K562 (cell line): ENCODE measurements at regions not wholly inside any gene's neighbourhood (a gene's known extent, or its start where the extent isn't known, plus 50 kb on each side); places are given as distances from the start of the nearest gene placed in this dataset.

Source experiments
- ATAC-seq: fragments of 200-7000 bp; cut with Tn5 transposase; 3 replicates; pipeline ENCODE4 v1.9.1; 2020; ENCODE audit warnings: moderate library complexity
- BruUV-seq: library from RNA; stranded (reverse); fragments of 400-500 nt; replicated peaks from 2 replicates; lab custom pipeline; 2021; lab: Mats Ljungman, UMichigan
- CTCF ChIA-PET: fragments of 300-600 bp; formaldehyde crosslinking; extraction: SDS; loops from one replicate; lab custom pipeline; 2021; ENCODE audit warnings: low intra/inter-chr PET ratio; lab: Yijun Ruan, JAX
- POLR2A ChIA-PET: fragments of 300-600, 350-650 bp; sonication (Branson Sonifier 250); formaldehyde crosslinking; extraction: SDS; loops from one replicate; lab custom pipeline; 2021; ENCODE audit warnings: antibody characterized with exemption, inconsistent platforms; lab: Yijun Ruan, JAX
- DNase-seq, 4 experiments: peaks; one replicate each; pipeline versions ENCODE4 v3.0.0 to v3.0.0-alpha.2; 2011 to 2018; ENCODE audit warnings: low spot score in 3 of 4, mixed read lengths in 3 of 4; ENCODE audit errors: extremely low read depth in 1 of 4
- FAIRE-seq: peaks from 2 replicates; lab custom pipeline; 2011; peaks lifted over from hg19 to GRCh38; lab: Jason Lieb, UNC
- H2AFZ ChIP-seq: 2 replicates; pipeline ENCODE4 v1.6.0; 2011; ENCODE audit warnings: low read depth, low read length, control low read depth, inconsistent platforms
- H3K27ac ChIP-seq: fragments of 200-600 bp; 3 replicates; pipeline ENCODE4 v1.8.0; 2011; ENCODE audit warnings: low read depth, mild to moderate bottlenecking, control low read depth, inconsistent platforms, low read length, moderate library complexity, mixed read lengths; ENCODE audit errors: extremely low read depth
- H3K27me3 ChIP-seq, 2 experiments: fragments of 300-600 bp in 1 of 2; 2 replicates in 1 of 2; 3 replicates in 1 of 2; pipeline versions ENCODE4 v1.6.0 to v1.8.0; 2011; ENCODE audit warnings: inconsistent platforms in 2 of 2, low read length in 2 of 2, mild to moderate bottlenecking in 1 of 2, mixed read lengths in 1 of 2, moderate library complexity in 1 of 2; ENCODE audit not compliant: control insufficient read depth in 2 of 2, insufficient read depth in 2 of 2
- H3K36me3 ChIP-seq: fragments of 300-600 bp; 3 replicates; pipeline ENCODE4 v1.8.0; 2011; ENCODE audit warnings: mild to moderate bottlenecking, low read length, inconsistent platforms; ENCODE audit not compliant: control insufficient read depth, insufficient read depth
- H3K4me1 ChIP-seq, 2 experiments: fragments of 200-600 bp in 1 of 2; replicated peaks in 1 of 2; 2 replicates in 1 of 2; 3 replicates in 1 of 2; pipeline versions ENCODE4 v1.5.1 to v1.8.0; 2011; ENCODE audit warnings: inconsistent platforms in 2 of 2, low read length in 2 of 2, mild to moderate bottlenecking in 1 of 2, mixed read lengths in 1 of 2, moderate library complexity in 1 of 2; ENCODE audit not compliant: control insufficient read depth in 2 of 2, insufficient read depth in 2 of 2
- H3K4me2 ChIP-seq: 2 replicates; pipeline ENCODE4 v1.6.1; 2011; ENCODE audit warnings: low read length, control low read depth, inconsistent platforms, mixed read lengths; ENCODE audit not compliant: insufficient read depth
- H3K4me3 ChIP-seq: fragments of 200-600 bp; sonication (generic), shearing (Covaris generic); 2 replicates; pipeline ENCODE4 v1.5.1; 2016; ENCODE audit warnings: control low read depth, inconsistent platforms
- H3K79me2 ChIP-seq: fragments of 200-600 bp; 3 replicates; pipeline ENCODE4 v1.8.0; 2011; ENCODE audit warnings: low read length, inconsistent platforms; ENCODE audit not compliant: control insufficient read depth, insufficient read depth
- H3K9ac ChIP-seq, 2 experiments: 2 replicates each; pipeline versions ENCODE4 v1.6.0 to v1.6.1; 2011; ENCODE audit warnings: low read depth in 2 of 2, low read length in 2 of 2, control low read depth in 1 of 2, inconsistent platforms in 1 of 2, mild to moderate bottlenecking in 1 of 2, mixed read lengths in 1 of 2; ENCODE audit not compliant: insufficient read depth in 1 of 2
- H3K9me1 ChIP-seq: one replicate; pipeline ENCODE4 v1.6.0; 2011; ENCODE audit warnings: inconsistent platforms, mild to moderate bottlenecking, low read length, moderate library complexity; ENCODE audit not compliant: control insufficient read depth, insufficient read depth
- H3K9me3 ChIP-seq: replicated peaks from 2 replicates; pipeline ENCODE4 v1.5.1; 2011; ENCODE audit warnings: low read depth, low read length, inconsistent platforms; ENCODE audit not compliant: control insufficient read depth, insufficient read depth
- H4K20me1 ChIP-seq: replicated peaks from 2 replicates; pipeline ENCODE4 v1.6.1; 2011; ENCODE audit warnings: low read length, inconsistent platforms, mixed read lengths; ENCODE audit not compliant: control insufficient read depth, insufficient read depth
- CBX1 ChIP-seq: sonication (generic); IDR thresholded peaks from 2 replicates; pipeline ENCODE4 v1.6.1; 2016; ENCODE audit warnings: antibody characterized with exemption, low read depth, mild to moderate bottlenecking
- HMG20A ChIP-seq: fragments of 450-650 bp; formaldehyde crosslinking; conservative IDR thresholded peaks from 2 replicates; pipeline ENCODE4 v1.4.0; 2020; ENCODE audit warnings: mild to moderate bottlenecking, mixed read lengths
- ID3 ChIP-seq, 2 experiments: fragments of 250-450 bp in 1 of 2; fragments of 450-650 bp in 1 of 2; sonication (Bioruptor Pico) in 1 of 2; IDR thresholded peaks; 2 replicates each; pipeline versions ENCODE4 v1.6.1 to v1.8.0; 2016 to 2021; ENCODE audit warnings: mild to moderate bottlenecking in 2 of 2, moderate library complexity in 2 of 2, missing compliant biosample characterization in 1 of 2, missing genetic modification characterization in 1 of 2
- MCM3 ChIP-seq: fragments of 450-650 bp; IDR thresholded peaks from 2 replicates; pipeline ENCODE4 v1.6.1; 2016
- MCM5 ChIP-seq: fragments of 450-650 bp; IDR thresholded peaks from 2 replicates; pipeline ENCODE4 v1.6.1; 2016; ENCODE audit warnings: low read depth
- PYGO2 ChIP-seq: fragments of 450-650 bp; IDR thresholded peaks from 2 replicates; pipeline ENCODE4 v1.6.1; 2016; ENCODE audit warnings: mild to moderate bottlenecking, missing genetic modification characterization, moderate library complexity, missing compliant biosample characterization
- RB1 ChIP-seq: fragments of 450-650 bp; IDR thresholded peaks from 2 replicates; pipeline ENCODE4 v1.6.1; 2017; ENCODE audit warnings: low read depth, mild to moderate bottlenecking
- RBM34 ChIP-seq: fragments of 200-400 bp; formaldehyde crosslinking; IDR thresholded peaks from 2 replicates; pipeline ENCODE4 v1.6.1; 2018; ENCODE audit warnings: low read length, borderline replicate concordance; ENCODE audit not compliant: insufficient read depth
- SIN3A ChIP-seq, 2 experiments: fragments of 150-350 bp in 1 of 2; IDR thresholded peaks; 2 replicates each; pipeline ENCODE4 v1.6.1; 2011 to 2016; ENCODE audit warnings: borderline replicate concordance in 2 of 2, low read depth in 2 of 2, low read length in 2 of 2, mild to moderate bottlenecking in 2 of 2, moderate library complexity in 2 of 2; ENCODE audit not compliant: control insufficient read depth in 1 of 2
- SPI1 ChIP-seq: IDR thresholded peaks from 2 replicates; pipeline ENCODE4 v1.6.1; 2011; ENCODE audit warnings: low read depth, low read length, control low read depth, borderline replicate concordance
- ZNF316 ChIP-seq: fragments of 450-650 bp; IDR thresholded peaks from 2 replicates; pipeline ENCODE4 v1.6.1; 2016
- ZNF512 ChIP-seq: IDR thresholded peaks from 2 replicates; pipeline ENCODE4 v1.6.1; 2016; ENCODE audit warnings: missing genetic modification characterization, missing compliant biosample characterization
- ZNF609 ChIP-seq: sonication (generic); formaldehyde crosslinking; IDR thresholded peaks from 2 replicates; pipeline ENCODE4 v1.8.1; 2023; ENCODE audit warnings: missing genetic modification reagents, mild to moderate bottlenecking, borderline replicate concordance
- ZNF766 ChIP-seq: fragments of 200-800 bp; sonication (Bioruptor generic); conservative IDR thresholded peaks from 2 replicates; pipeline ENCODE4 v1.6.1; 2016; ENCODE audit warnings: missing genetic modification characterization, missing compliant biosample characterization
- WGBS: fragments of 100-300 bp; shearing (Covaris generic); methylation state at CpG from one replicate; pipeline ENCODE4 v1.1.6; 2016; ENCODE audit warnings: low coverage, mixed read lengths; ENCODE audit not compliant: insufficient coverage; ENCODE audit errors: missing lambda C conversion rate; 5-methylcytosine and 5-hydroxymethylcytosine counted together
- in situ Hi-C: fragments of 300-500 bp; cut with MboI; formaldehyde crosslinking; loops from 4 replicates; pipeline ENCODE4 v1.15.0; 2018; ENCODE audit warnings: inconsistent platforms, mixed read lengths
- intact Hi-C: fragments of 100-400 bp; cut with micrococcal nuclease; formaldehyde crosslinking; loops from 2 replicates; pipeline ENCODE4 v1.14.2; 2022
- TF ChIP-seq, protein P1 (sequence below): fragments of 450-650 bp; formaldehyde crosslinking; IDR thresholded peaks from 2 replicates; pipeline ENCODE4 v1.4.0; 2020; ENCODE audit warnings: mild to moderate bottlenecking

DNA sequence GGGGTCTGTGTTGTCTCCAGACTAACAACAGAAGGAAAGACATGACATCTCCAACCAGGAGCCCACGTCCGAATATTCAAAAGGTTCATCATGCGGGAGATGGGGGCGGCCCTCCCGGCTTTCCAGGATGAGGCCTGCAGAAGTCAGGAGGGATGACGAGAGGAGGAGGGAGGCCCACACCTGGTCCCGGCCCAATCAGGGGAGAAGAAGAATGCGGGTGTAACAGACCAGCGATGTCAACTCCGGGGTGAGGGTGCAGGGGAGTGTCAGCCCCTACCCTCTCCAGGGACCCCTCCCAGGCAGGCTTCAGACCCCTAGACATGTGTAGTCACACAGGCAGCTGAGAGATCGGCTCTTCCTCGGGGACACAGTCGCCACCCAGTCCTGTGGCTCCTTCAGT lies 275.3 kb upstream of the ZNF507 start (continued):
- TF ChIP-seq SIN3A (IDR thresholded peaks at IDR 0.05; ENCODE audit: borderline replicate concordance in 2 of 2, control insufficient read depth in 1 of 2, low read depth in 2 of 2, low read length in 2 of 2) (no peak), MCM3 (no peak), HMG20A (CRISPR knock-in tag) (no peak), RB1 (no peak), MCM5 (no peak), CBX1 (no peak), ZNF512 (no peak), RBM34 (no peak), ZNF316 (no peak)
- TF ChIP-seq, protein P1, sequence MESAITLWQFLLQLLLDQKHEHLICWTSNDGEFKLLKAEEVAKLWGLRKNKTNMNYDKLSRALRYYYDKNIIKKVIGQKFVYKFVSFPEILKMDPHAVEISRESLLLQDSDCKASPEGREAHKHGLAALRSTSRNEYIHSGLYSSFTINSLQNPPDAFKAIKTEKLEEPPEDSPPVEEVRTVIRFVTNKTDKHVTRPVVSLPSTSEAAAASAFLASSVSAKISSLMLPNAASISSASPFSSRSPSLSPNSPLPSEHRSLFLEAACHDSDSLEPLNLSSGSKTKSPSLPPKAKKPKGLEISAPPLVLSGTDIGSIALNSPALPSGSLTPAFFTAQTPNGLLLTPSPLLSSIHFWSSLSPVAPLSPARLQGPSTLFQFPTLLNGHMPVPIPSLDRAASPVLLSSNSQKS (CRISPR knock-in tag), result no peak

DNA sequence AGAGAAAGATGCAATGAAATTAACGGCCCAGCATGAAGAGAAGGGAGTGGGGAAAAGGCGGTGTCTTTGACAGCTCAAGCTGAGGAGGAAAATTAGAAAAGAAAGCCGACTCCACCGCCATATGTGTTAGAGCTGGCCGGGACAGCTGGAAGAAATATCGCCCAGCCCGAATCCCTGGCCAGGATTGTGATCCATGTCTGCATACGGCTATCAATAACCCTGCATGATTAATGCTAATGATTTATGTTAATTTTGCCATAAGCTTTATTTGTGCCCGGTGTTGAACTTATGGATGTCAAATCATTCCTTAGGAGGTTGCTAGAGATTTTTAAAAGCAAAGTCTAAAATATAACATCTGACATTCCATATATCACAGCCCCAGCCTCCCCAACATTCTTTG lies 263.4 kb upstream of the ZNF507 start:
- no peak overlapping the region for H2AFZ ChIP-seq
- H3K4me3 ChIP-seq, result no peak overlapping the region
- H3K36me3 ChIP-seq, result no peaks in the 10 kb centered on the region
- H3K79me2 ChIP-seq, result no peaks in the 10 kb centered on the region
- ChIA-PET CTCF (no interaction called here), POLR2A (no interaction called here)
- no peaks in the 10 kb centered on the region for H3K9me3 ChIP-seq
- intact Hi-C loops (no loop called here), in situ Hi-C loops (no loop called here)
- H3K4me1 ChIP-seq, result no peaks in the 10 kb centered on the region
- H3K9me1 ChIP-seq, result no peaks in the 10 kb centered on the region
- FAIRE-seq, result no peak
- no peak overlapping the region for H3K27ac ChIP-seq
- no peaks in the 10 kb centered on the region; a peak in 1 of 5 replicates for H3K27me3 ChIP-seq
- no peak for ATAC-seq
- no peak overlapping the region for H3K4me2 ChIP-seq
- H3K9ac ChIP-seq, result no peak overlapping the region
- TF ChIP-seq ZNF766 (CRISPR knock-in tag) (no peak), ID3 (CRISPR knock-in tag; IDR thresholded peaks at IDR 0.05) (no peak), ID3 (tag; IDR thresholded peaks at IDR 0.05) (no peak), ZNF609 (CRISPR knock-in tag) (no peak), PYGO2 (no peak), SPI1 (no peak)
- no TSS peak for BruUV-seq
- 0% methylated on average over 8 of the region's 9 CpGs for WGBS
- no peak for DNase-seq
- H4K20me1 ChIP-seq, result no peaks in the 10 kb centered on the region
